CD14-positive monocyte (primary cell): ENCODE measurements at regions not wholly inside any gene's neighbourhood (a gene's known extent, or its start where the extent isn't known, plus 50 kb on each side); places are given as distances from the start of the nearest gene placed in this dataset.
A peak's percentile ranks its signal among the peaks of the same experiment; 100 is the strongest.

Experiments used
- DNase-seq, 3 donors: peaks; one replicate each; pipeline ENCODE4 v3.0.0-alpha.2; 2011 to 2022
- H2AFZ ChIP-seq: 2 replicates; pipeline ENCODE4 v1.6.0; 2012; ENCODE audit warnings: mild to moderate bottlenecking, low read depth, low read length, inconsistent platforms; ENCODE audit not compliant: insufficient read depth, poor library complexity, severe bottlenecking
- H3K27ac ChIP-seq, 2 donors: 1 replicate in 1 of 2; 2 replicates in 1 of 2; pipeline ENCODE4 v1.5.1; 2012 to 2013; ENCODE audit warnings: low read length in 2 of 2, control low read depth in 1 of 2, inconsistent platforms in 1 of 2, low read depth in 1 of 2, mild to moderate bottlenecking in 1 of 2
- H3K27me3 ChIP-seq, 2 donors: one replicate each; pipeline versions ENCODE4 v1.6.0 to v1.6.1; 2011 to 2013; ENCODE audit warnings: low read length in 2 of 2; ENCODE audit not compliant: control insufficient read depth in 2 of 2, insufficient read depth in 2 of 2
- H3K36me3 ChIP-seq, 2 donors: replicated peaks in 1 of 2; 1 replicate in 1 of 2; 2 replicates in 1 of 2; pipeline versions ENCODE4 v1.5.1 to v1.6.1; 2012 to 2013; ENCODE audit warnings: low read length in 2 of 2, control low read depth in 1 of 2, inconsistent platforms in 1 of 2, mild to moderate bottlenecking in 1 of 2; ENCODE audit not compliant: insufficient read depth in 2 of 2, control insufficient read depth in 1 of 2
- H3K4me1 ChIP-seq, 2 donors: 1 replicate in 1 of 2; 2 replicates in 1 of 2; pipeline versions ENCODE4 v1.5.1 to v1.6.1; 2012 to 2013; ENCODE audit warnings: low read length in 2 of 2, control low read depth in 1 of 2, inconsistent platforms in 1 of 2, mild to moderate bottlenecking in 1 of 2, moderate library complexity in 1 of 2; ENCODE audit not compliant: insufficient read depth in 2 of 2, control insufficient read depth in 1 of 2
- H3K4me2 ChIP-seq: replicated peaks from 2 replicates; pipeline ENCODE3; 2012; ENCODE audit warnings: low read length, moderate library complexity, mild to moderate bottlenecking; ENCODE audit not compliant: poor library complexity, severe bottlenecking; ENCODE audit errors: extremely low read depth
- H3K4me3 ChIP-seq, 3 experiments: fragments of 200-600 bp in 1 of 3; sonication (generic) in 1 of 3; replicated peaks in 1 of 3; 1 replicate in 2 of 3; 2 replicates in 1 of 3; pipeline ENCODE4 v1.5.1; 2011 to 2013; ENCODE audit warnings: low read length in 3 of 3, mild to moderate bottlenecking in 3 of 3, control low read depth in 2 of 3, low read depth in 2 of 3, inconsistent platforms in 1 of 3, moderate library complexity in 1 of 3
- H3K79me2 ChIP-seq: 2 replicates; pipeline ENCODE4 v1.6.0; 2012; ENCODE audit warnings: mild to moderate bottlenecking, control low read depth, inconsistent platforms, low read length, moderate library complexity; ENCODE audit not compliant: insufficient read depth
- H3K9ac ChIP-seq: 2 replicates; pipeline ENCODE4 v1.6.0; 2017; ENCODE audit warnings: low read length, mild to moderate bottlenecking; ENCODE audit not compliant: insufficient read depth, poor library complexity, severe bottlenecking
- H3K9me3 ChIP-seq, 2 donors: replicated peaks in 1 of 2; 1 replicate in 1 of 2; 2 replicates in 1 of 2; pipeline versions ENCODE4 v1.5.1 to v1.6.1; 2012 to 2013; ENCODE audit warnings: low read length in 2 of 2, control low read depth in 1 of 2; ENCODE audit not compliant: control insufficient read depth in 1 of 2, insufficient read depth in 1 of 2
- H4K20me1 ChIP-seq: 2 replicates; pipeline ENCODE4 v1.6.0; 2012; ENCODE audit warnings: mild to moderate bottlenecking, low read length, control low read depth, moderate library complexity; ENCODE audit not compliant: insufficient read depth
- H3K27ac Mint-ChIP-seq, 7 donors: one replicate each; pipeline ENCODE4 v1.8.0; 2020; ENCODE audit warnings: mild to moderate bottlenecking in 7 of 7, mixed read lengths in 7 of 7, moderate library complexity in 6 of 7, inconsistent platforms in 2 of 7
- H3K27me3 Mint-ChIP-seq, 3 donors: one replicate each; pipeline ENCODE4 v1.8.0; 2021 to 2022; ENCODE audit warnings: low read depth in 3 of 3, mild to moderate bottlenecking in 3 of 3, mixed read lengths in 3 of 3, moderate library complexity in 3 of 3, inconsistent platforms in 1 of 3
- H3K36me3 Mint-ChIP-seq, 2 donors: one replicate each; pipeline ENCODE4 v1.8.0; 2020; ENCODE audit warnings: mixed read lengths in 2 of 2, inconsistent platforms in 1 of 2, mild to moderate bottlenecking in 1 of 2
- H3K4me1 Mint-ChIP-seq: one replicate; pipeline ENCODE4 v1.8.0; 2020; ENCODE audit warnings: mild to moderate bottlenecking, mixed read lengths
- H3K4me3 Mint-ChIP-seq, 2 donors: one replicate each; pipeline ENCODE4 v1.8.0; 2020; ENCODE audit warnings: mild to moderate bottlenecking in 2 of 2, mixed read lengths in 2 of 2, moderate library complexity in 1 of 2
- H3K9me3 Mint-ChIP-seq, 7 donors: one replicate each; pipeline ENCODE4 v1.8.0; 2020 to 2022; ENCODE audit warnings: mixed read lengths in 7 of 7, mild to moderate bottlenecking in 6 of 7, moderate library complexity in 6 of 7, inconsistent platforms in 2 of 7
- CTCF ChIP-seq: fragments of 200-600 bp; IDR thresholded peaks from one replicate; pipeline ENCODE4 v1.8.0; 2022; ENCODE audit warnings: antibody characterized with exemption, mild to moderate bottlenecking
- WGBS: methylation state at CpG from one replicate; pipeline ENCODE4 v1.1.5; 2013; ENCODE audit warnings: missing lambda C conversion rate; ENCODE audit not compliant: insufficient coverage; 5-methylcytosine and 5-hydroxymethylcytosine counted together
- intact Hi-C, 2 donors: fragments of 100-400 bp; cut with micrococcal nuclease; formaldehyde crosslinking; loops; one replicate each; pipeline versions ENCODE4 v1.15.0 to v1.15.1; 2023

DNA sequence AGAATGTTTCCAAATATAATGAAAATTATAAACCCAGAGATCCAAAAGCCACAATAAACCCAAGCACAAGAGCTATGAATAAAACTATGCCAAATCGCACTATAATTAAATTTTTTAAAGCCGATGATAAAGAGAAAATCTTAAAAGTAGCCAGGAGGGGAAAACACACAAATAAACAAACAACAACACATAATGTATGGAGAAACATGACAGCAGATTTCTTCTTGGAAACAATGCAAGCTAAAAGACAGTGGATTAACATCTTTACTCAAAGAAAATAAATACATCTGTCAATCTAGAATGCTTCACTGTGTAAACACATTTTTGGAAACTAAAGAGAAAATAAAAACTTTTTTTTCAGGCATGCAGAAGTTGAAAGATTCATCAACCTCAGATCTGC lies 53.0 kb upstream of the SMOX start:
- no peaks in the 10 kb centered on the region for H3K36me3 Mint-ChIP-seq
- H3K36me3 ChIP-seq: no peaks in the 10 kb centered on the region
- no peak overlapping the region for H3K27ac Mint-ChIP-seq
- no CpG with 5 or more reads among the region's 2 CpGs for WGBS
- H2AFZ ChIP-seq: no peak overlapping the region
- peaks cover 0 to 3% (median 1%) of the 10 kb centered on the region in 3 donors for H3K27me3 Mint-ChIP-seq
- TF ChIP-seq CTCF: no peak
- H3K4me3 Mint-ChIP-seq: no peak overlapping the region
- H3K9me3 ChIP-seq: peaks cover 8 to 14% of the 10 kb centered on the region in 2 donors
- H3K4me3 ChIP-seq: no peak overlapping the region
- no peaks in the 10 kb centered on the region for H3K79me2 ChIP-seq
- peaks cover 11% of the 10 kb centered on the region in 2 donors for H3K4me1 ChIP-seq
- no peak overlapping the region for H3K9ac ChIP-seq
- no peak overlapping the region for H3K27ac ChIP-seq
- peaks cover 13% of the 10 kb centered on the region for H3K4me1 Mint-ChIP-seq
- no peak overlapping the region for H3K4me2 ChIP-seq
- intact Hi-C loops: loop anchor here in 1 of 2 donors (10.0 kb wide), 1 partner anchor 171 kb away; no protein-coding TSS in a partner anchor
- no peak for DNase-seq
- H3K27me3 ChIP-seq: no peaks in the 10 kb centered on the region
- no peaks in the 10 kb centered on the region for H4K20me1 ChIP-seq
- peaks cover 11 to 20% (median 16%) of the 10 kb centered on the region in 7 donors for H3K9me3 Mint-ChIP-seq

GRCh38 chr20:4091490-4092479 lies 56.8 kb upstream of the SMOX start:
- Histone ChIP-seq H4K20me1 (no peaks in the 10 kb centered on the region), H3K36me3 (no peaks in the 10 kb centered on the region), H3K4me2 (no peak overlapping the region), H3K4me1 (peaks cover 36 to 37% of the 10 kb centered on the region in 2 donors), H3K27me3 (no peaks in the 10 kb centered on the region), H3K4me3 (no peak overlapping the region), H3K79me2 (peaks cover 7% of the 10 kb centered on the region), H2AFZ (peak overlapping the region; percentile 13), H3K9ac (no peak overlapping the region), H3K9me3 (peaks cover 8 to 14% of the 10 kb centered on the region in 2 donors), H3K27ac (peak overlapping the region in 1 of 2 donors; percentile 83)
- DNase-seq: peak in 2 of 3 donors; percentile 57 to 65
- Mint-ChIP-seq H3K4me1 (peaks cover 37% of the 10 kb centered on the region), H3K36me3 (no peaks in the 10 kb centered on the region), H3K4me3 (no peak overlapping the region), H3K27ac (peak overlapping the region; percentile 86 to 98 (median 95)), H3K27me3 (peaks cover 0 to 3% (median 2%) of the 10 kb centered on the region in 3 donors), H3K9me3 (peaks cover 11 to 20% (median 16%) of the 10 kb centered on the region in 7 donors)
- intact Hi-C loops: loop anchor here in 1 of 2 donors (10.0 kb wide), 1 partner anchor 167 kb away; no protein-coding TSS in a partner anchor
- TF ChIP-seq CTCF: peak; percentile 80
- 78% methylated on average over 12 of the region's 24 CpGs for WGBS
